ENCODE measurements at regions not wholly inside any gene's neighbourhood (a gene's known extent, or its start where the extent isn't known, plus 50 kb on each side); places are given as distances from the start of the nearest gene placed in this dataset.
A peak's percentile ranks its signal among the peaks of the same experiment; 100 is the strongest.

GRCh38 chr21:25126564-25126963 lies 480.7 kb downstream of the MRPL39 start:
- Histone ChIP-seq H3K36me3 (replicated peaks; ENCODE audit: insufficient read depth, low read length) (no peaks in the 10 kb centered on the region), H3K9ac (ENCODE audit: low read length) (no peak overlapping the region), H3K4me2 (ENCODE audit: low read depth, low read length) (no peak overlapping the region), H4K20me1 (ENCODE audit: insufficient read depth, low read length) (no peaks in the 10 kb centered on the region), H3K9me3 (replicated peaks; ENCODE audit: insufficient read depth, low read length) (no peaks in the 10 kb centered on the region), H3K4me1 (ENCODE audit: low read length) (no peaks in the 10 kb centered on the region), H3K9me2 (replicated peaks; ENCODE audit: insufficient read depth, low read length) (no peaks in the 10 kb centered on the region), H3K79me2 (ENCODE audit: low read length) (no peaks in the 10 kb centered on the region), H3F3A (ENCODE audit: insufficient read depth, low read length) (no peaks in the 10 kb centered on the region), H2AFZ (ENCODE audit: low read length) (no peak overlapping the region), H3K27ac (ENCODE audit: low read length) (no peak overlapping the region), H3K4me3 (ENCODE audit: low read length) (no peak overlapping the region), H3K27me3 (replicated peaks; ENCODE audit: insufficient read depth, low read length) (no peaks in the 10 kb centered on the region)
- DNase-seq: no peak
- no peak for TF ChIP-seq EZH2 (optimal IDR thresholded peaks at IDR 0.05; ENCODE audit: low read depth, low read length)
- TF ChIP-seq, protein P1, sequence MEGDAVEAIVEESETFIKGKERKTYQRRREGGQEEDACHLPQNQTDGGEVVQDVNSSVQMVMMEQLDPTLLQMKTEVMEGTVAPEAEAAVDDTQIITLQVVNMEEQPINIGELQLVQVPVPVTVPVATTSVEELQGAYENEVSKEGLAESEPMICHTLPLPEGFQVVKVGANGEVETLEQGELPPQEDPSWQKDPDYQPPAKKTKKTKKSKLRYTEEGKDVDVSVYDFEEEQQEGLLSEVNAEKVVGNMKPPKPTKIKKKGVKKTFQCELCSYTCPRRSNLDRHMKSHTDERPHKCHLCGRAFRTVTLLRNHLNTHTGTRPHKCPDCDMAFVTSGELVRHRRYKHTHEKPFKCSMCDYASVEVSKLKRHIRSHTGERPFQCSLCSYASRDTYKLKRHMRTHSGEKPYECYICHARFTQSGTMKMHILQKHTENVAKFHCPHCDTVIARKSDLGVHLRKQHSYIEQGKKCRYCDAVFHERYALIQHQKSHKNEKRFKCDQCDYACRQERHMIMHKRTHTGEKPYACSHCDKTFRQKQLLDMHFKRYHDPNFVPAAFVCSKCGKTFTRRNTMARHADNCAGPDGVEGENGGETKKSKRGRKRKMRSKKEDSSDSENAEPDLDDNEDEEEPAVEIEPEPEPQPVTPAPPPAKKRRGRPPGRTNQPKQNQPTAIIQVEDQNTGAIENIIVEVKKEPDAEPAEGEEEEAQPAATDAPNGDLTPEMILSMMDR (IDR thresholded peaks at IDR 0.05; ENCODE audit: low read length): no peak
- TF ChIP-seq EZH2phosphoT487 (IDR thresholded peaks at IDR 0.05; ENCODE audit: low read length): no peak

- no peak overlapping the region for H3K27ac ChIP-seq (ENCODE audit: low read length)
- H3K4me2 ChIP-seq (ENCODE audit: low read depth, low read length): no peak overlapping the region
- H3K36me3 ChIP-seq (replicated peaks; ENCODE audit: insufficient read depth, low read length): no peaks in the 10 kb centered on the region
- no peaks in the 10 kb centered on the region for H3K79me2 ChIP-seq (ENCODE audit: low read length)
- no peaks in the 10 kb centered on the region for H3K4me1 ChIP-seq (ENCODE audit: low read length)
- H3K27me3 ChIP-seq (replicated peaks; ENCODE audit: insufficient read depth, low read length): no peaks in the 10 kb centered on the region
- H3F3A ChIP-seq (ENCODE audit: insufficient read depth, low read length): no peaks in the 10 kb centered on the region
- H3K9me3 ChIP-seq (replicated peaks; ENCODE audit: insufficient read depth, low read length): no peaks in the 10 kb centered on the region
- TF ChIP-seq, protein P1 (IDR thresholded peaks at IDR 0.05; ENCODE audit: low read length): no peak
- TF ChIP-seq EZH2phosphoT487 (IDR thresholded peaks at IDR 0.05; ENCODE audit: low read length): no peak
- no peak for TF ChIP-seq EZH2 (optimal IDR thresholded peaks at IDR 0.05; ENCODE audit: low read depth, low read length)
- no peaks in the 10 kb centered on the region for H3K9me2 ChIP-seq (replicated peaks; ENCODE audit: insufficient read depth, low read length)
- no peak overlapping the region for H3K4me3 ChIP-seq (ENCODE audit: low read length)
- H3K9ac ChIP-seq (ENCODE audit: low read length): no peak overlapping the region
- DNase-seq: no peak
- no peak overlapping the region for H2AFZ ChIP-seq (ENCODE audit: low read length)
- no peaks in the 10 kb centered on the region for H4K20me1 ChIP-seq (ENCODE audit: insufficient read depth, low read length)
Measured at GRCh38 chr21:25118648-25119047, 488.6 kb downstream of the MRPL39 start.

GRCh38 chr21:25115021-25115420 lies 492.3 kb downstream of the MRPL39 start:
- Histone ChIP-seq H3K27ac (ENCODE audit: low read length) (no peak overlapping the region), H3K9me2 (replicated peaks; ENCODE audit: insufficient read depth, low read length) (no peaks in the 10 kb centered on the region), H3K9ac (ENCODE audit: low read length) (no peak overlapping the region), H2AFZ (ENCODE audit: low read length) (no peak overlapping the region), H3K4me3 (ENCODE audit: low read length) (no peak overlapping the region), H3F3A (ENCODE audit: insufficient read depth, low read length) (no peaks in the 10 kb centered on the region), H3K9me3 (replicated peaks; ENCODE audit: insufficient read depth, low read length) (no peaks in the 10 kb centered on the region), H3K4me1 (ENCODE audit: low read length) (no peaks in the 10 kb centered on the region), H3K27me3 (replicated peaks; ENCODE audit: insufficient read depth, low read length) (no peaks in the 10 kb centered on the region), H3K4me2 (ENCODE audit: low read depth, low read length) (no peak overlapping the region), H3K36me3 (replicated peaks; ENCODE audit: insufficient read depth, low read length) (no peaks in the 10 kb centered on the region), H3K79me2 (ENCODE audit: low read length) (no peaks in the 10 kb centered on the region), H4K20me1 (ENCODE audit: insufficient read depth, low read length) (no peaks in the 10 kb centered on the region)
- TF ChIP-seq EZH2 (optimal IDR thresholded peaks at IDR 0.05; ENCODE audit: low read depth, low read length) (no peak), EZH2phosphoT487 (IDR thresholded peaks at IDR 0.05; ENCODE audit: low read length) (no peak)
- peak; percentile 44 for DNase-seq

- TF ChIP-seq EZH2phosphoT487 (IDR thresholded peaks at IDR 0.05; ENCODE audit: low read length) (no peak), EZH2 (optimal IDR thresholded peaks at IDR 0.05; ENCODE audit: low read depth, low read length) (no peak)
- TF ChIP-seq, protein P1 (IDR thresholded peaks at IDR 0.05; ENCODE audit: low read length): no peak
- H3K4me2 ChIP-seq (ENCODE audit: low read depth, low read length): no peak overlapping the region
- H3K9me2 ChIP-seq (replicated peaks; ENCODE audit: insufficient read depth, low read length): no peaks in the 10 kb centered on the region
Measured at GRCh38 chr21:25107708-25108107, 499.6 kb downstream of the MRPL39 start.

More at GRCh38 chr21:25107708-25108107, 499.6 kb downstream of the MRPL39 start:
- no peak for DNase-seq
- no peaks in the 10 kb centered on the region for H4K20me1 ChIP-seq (ENCODE audit: insufficient read depth, low read length)
- no peaks in the 10 kb centered on the region for H3F3A ChIP-seq (ENCODE audit: insufficient read depth, low read length)
- H3K27me3 ChIP-seq (replicated peaks; ENCODE audit: insufficient read depth, low read length): no peaks in the 10 kb centered on the region
- H3K9ac ChIP-seq (ENCODE audit: low read length): no peak overlapping the region
- H3K4me1 ChIP-seq (ENCODE audit: low read length): no peaks in the 10 kb centered on the region
- no peak overlapping the region for H3K27ac ChIP-seq (ENCODE audit: low read length)
- no peaks in the 10 kb centered on the region for H3K36me3 ChIP-seq (replicated peaks; ENCODE audit: insufficient read depth, low read length)
- H3K9me3 ChIP-seq (replicated peaks; ENCODE audit: insufficient read depth, low read length): no peaks in the 10 kb centered on the region
- H3K4me3 ChIP-seq (ENCODE audit: low read length): no peak overlapping the region
- H3K79me2 ChIP-seq (ENCODE audit: low read length): no peaks in the 10 kb centered on the region
- H2AFZ ChIP-seq (ENCODE audit: low read length): no peak overlapping the region
